A549 (cell line): ENCODE measurements at regions not wholly inside any gene's neighbourhood (a gene's known extent, or its start where the extent isn't known, plus 50 kb on each side); places are given as distances from the start of the nearest gene placed in this dataset.

Source experiments
- ATAC-seq, 2 experiments: fragments of 200-7000 bp in 1 of 2; fragments of >200 bp in 1 of 2; cut with Nextera tagmentation in 1 of 2; cut with Tn5 transposase in 1 of 2; 3 replicates each; pipeline versions ENCODE4 v1.8.0 to v1.9.1; 2018 to 2020; ENCODE audit warnings: mild to moderate bottlenecking in 1 of 2, moderate library complexity in 1 of 2
- CTCF ChIA-PET: fragments of 300-600 bp; sonication (Branson Sonifier 250); formaldehyde crosslinking; extraction: SDS; loops from one replicate; lab custom pipeline; 2021; ENCODE audit warnings: antibody characterized with exemption, inconsistent platforms; lab: Yijun Ruan, JAX
- POLR2A ChIA-PET: fragments of 350-600 bp; formaldehyde crosslinking; extraction: SDS; loops from one replicate; lab custom pipeline; 2021; ENCODE audit warnings: antibody characterized with exemption, inconsistent platforms; lab: Yijun Ruan, JAX
- DNase-seq, 2 experiments: peaks; one replicate each; pipeline versions ENCODE4 v3.0.0 to v3.0.0-alpha.2; 2011 to 2016; ENCODE audit warnings: low read depth in 1 of 2, low spot score in 1 of 2
- FAIRE-seq: peaks from 2 replicates; lab custom pipeline; 2011; peaks lifted over from hg19 to GRCh38; lab: Jason Lieb, UNC
- H3K27ac ChIP-seq, 2 experiments: fragments of >200 bp; sonication (Bioruptor Twin); formaldehyde crosslinking; 3 replicates each; pipeline ENCODE4 v1.5.1; 2016 to 2017
- H3K4me1 ChIP-seq: fragments of >200 bp; sonication (Bioruptor Twin); formaldehyde crosslinking; 3 replicates; pipeline ENCODE4 v1.6.1; 2016
- H3K4me2 ChIP-seq: fragments of >200 bp; sonication (Bioruptor Twin); formaldehyde crosslinking; 3 replicates; pipeline ENCODE4 v1.6.1; 2016
- H3K4me3 ChIP-seq: fragments of >200 bp; sonication (Bioruptor Twin); formaldehyde crosslinking; 3 replicates; pipeline ENCODE4 v1.5.1; 2016
- H3K9me3 ChIP-seq: fragments of >200 bp; sonication (Bioruptor Twin); formaldehyde crosslinking; 3 replicates; pipeline ENCODE4 v1.6.1; 2016
- CBX2 ChIP-seq: fragments of 200-600 bp; sonication (generic); IDR thresholded peaks from 2 replicates; pipeline ENCODE4 v1.6.1; 2016; ENCODE audit warnings: low read depth, mild to moderate bottlenecking, borderline replicate concordance
- CBX8 ChIP-seq: fragments of 200-600 bp; sonication (generic); IDR thresholded peaks from 2 replicates; pipeline ENCODE4 v1.6.1; 2016
- GATA3 ChIP-seq: IDR thresholded peaks from 2 replicates; pipeline ENCODE4 v1.6.1; 2012; ENCODE audit warnings: borderline replicate concordance
- HOXB5 ChIP-seq: fragments of 250-450 bp; sonication (Bioruptor Pico); IDR thresholded peaks from 2 replicates; pipeline ENCODE4 v1.5.0; 2020; ENCODE audit warnings: mild to moderate bottlenecking, moderate library complexity
- JUN ChIP-seq, 2 experiments: fragments of >200 bp; sonication (Bioruptor Twin); formaldehyde crosslinking; IDR thresholded peaks; 2 replicates in 1 of 2; 3 replicates in 1 of 2; pipeline ENCODE4 v1.6.1; 2016 to 2017
- KDM1A ChIP-seq: fragments of 200-600 bp; sonication (generic); IDR thresholded peaks from 2 replicates; pipeline ENCODE4 v1.6.1; 2016; ENCODE audit warnings: low read depth, mild to moderate bottlenecking
- MAZ ChIP-seq: fragments of 150-350 bp; IDR thresholded peaks from 2 replicates; pipeline ENCODE4 v1.6.1; 2014; ENCODE audit warnings: antibody characterized with exemption, low read depth, low read length, borderline replicate concordance
- NFE2L2 ChIP-seq: fragments of 150-350 bp; conservative IDR thresholded peaks from 2 replicates; pipeline ENCODE4 v1.6.1; 2014; ENCODE audit warnings: low read length
- NPAS2 ChIP-seq: fragments of 250-450 bp; sonication (Bioruptor Pico); IDR thresholded peaks from 2 replicates; pipeline ENCODE4 v1.8.0; 2022; ENCODE audit warnings: mild to moderate bottlenecking, moderate library complexity, borderline replicate concordance
- PHF8 ChIP-seq: fragments of 200-600 bp; sonication (generic); IDR thresholded peaks from 2 replicates; pipeline ENCODE4 v1.6.1; 2016; ENCODE audit warnings: low read depth, mild to moderate bottlenecking, antibody characterized with exemption, moderate library complexity, borderline replicate concordance
- RCOR1 ChIP-seq: fragments of 150-350 bp; IDR thresholded peaks from 2 replicates; pipeline ENCODE4 v1.6.1; 2014; ENCODE audit warnings: antibody characterized with exemption, low read length, low read depth
- SREBF2 ChIP-seq: fragments of 450-650 bp; IDR thresholded peaks from 2 replicates; pipeline ENCODE4 v1.6.1; 2014; ENCODE audit warnings: mild to moderate bottlenecking, moderate library complexity
- ZC3H11A ChIP-seq: fragments of 450-650 bp; IDR thresholded peaks from 2 replicates; pipeline ENCODE4 v1.6.1; 2014; ENCODE audit warnings: antibody characterized with exemption, mild to moderate bottlenecking
- ZFP36 ChIP-seq: fragments of 450-650 bp; IDR thresholded peaks from 2 replicates; pipeline ENCODE4 v1.6.1; 2014; ENCODE audit warnings: borderline replicate concordance; ENCODE audit not compliant: partially characterized antibody
- ZNF302 ChIP-seq: fragments of 250-450 bp; sonication (Bioruptor Pico); IDR thresholded peaks from 2 replicates; pipeline ENCODE4 v1.9.0; 2021; ENCODE audit warnings: inconsistent platforms, mild to moderate bottlenecking, moderate library complexity
- ZSCAN20 ChIP-seq: fragments of 250-450 bp; sonication (Bioruptor Pico); IDR thresholded peaks from 2 replicates; pipeline ENCODE4 v1.8.0; 2022; ENCODE audit warnings: mild to moderate bottlenecking, moderate library complexity
- WGBS: methylation state at CpG from one replicate; pipeline ENCODE4 v1.1.6; 2017; ENCODE audit errors: missing lambda C conversion rate; 5-methylcytosine and 5-hydroxymethylcytosine counted together
- small RNA-seq, 6 experiments: library from RNA; depleted of rRNA; stranded (forward); fragments of <200 nt; gene quantifications; one replicate each; pipeline ENCODE3, GENCODE V24; 2012
- TF ChIP-seq, protein P1 (sequence below): fragments of 250-450 bp; sonication (Bioruptor Pico); IDR thresholded peaks from 2 replicates; pipeline ENCODE4 v1.5.0; 2020; ENCODE audit warnings: low read depth, mild to moderate bottlenecking, moderate library complexity
- TF ChIP-seq, protein P2 (sequence below): fragments of 200-600 bp; sonication (generic); IDR thresholded peaks from 2 replicates; pipeline ENCODE4 v1.6.1; 2016; ENCODE audit warnings: antibody characterized with exemption, mild to moderate bottlenecking, moderate library complexity
- TF ChIP-seq, protein P3 (sequence below): fragments of 250-450 bp; sonication (Bioruptor Pico); IDR thresholded peaks from 2 replicates; pipeline ENCODE4 v1.5.0; 2021; ENCODE audit warnings: mild to moderate bottlenecking, moderate library complexity, borderline replicate concordance
- TF ChIP-seq, protein P4 (sequence below): IDR thresholded peaks from 2 replicates; pipeline ENCODE4 v1.6.1; 2012

DNA sequence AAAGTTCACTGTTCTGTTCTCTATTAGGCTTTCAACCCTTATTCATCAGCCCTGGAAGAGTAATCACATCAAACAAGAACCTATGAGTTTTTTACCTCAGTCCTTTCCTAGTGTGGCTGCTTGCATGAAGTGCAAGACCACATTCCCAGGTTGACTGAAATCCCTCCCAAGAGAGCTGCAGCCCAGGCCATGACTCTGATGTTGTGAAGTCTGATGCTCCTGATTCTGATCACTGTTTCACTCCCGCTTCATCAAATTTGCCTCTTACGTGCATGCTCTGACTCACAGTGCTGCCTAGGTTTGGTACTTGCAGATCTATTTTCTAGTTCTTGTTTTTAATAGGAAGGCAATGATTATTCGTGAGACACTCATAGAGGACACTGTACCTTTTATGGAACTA, 58.2 kb upstream of the DSEL start:
- no peak overlapping the region for H3K27ac ChIP-seq
- H3K9me3 ChIP-seq: no peaks in the 10 kb centered on the region
- H3K4me3 ChIP-seq: no peak overlapping the region
- ChIA-PET POLR2A (no interaction called here), CTCF (no interaction called here)
- TF ChIP-seq SREBF2: no peak
- TF ChIP-seq ZSCAN20 (CRISPR knock-in tag): no peak
- TF ChIP-seq NPAS2: no peak
- TF ChIP-seq, protein P1, sequence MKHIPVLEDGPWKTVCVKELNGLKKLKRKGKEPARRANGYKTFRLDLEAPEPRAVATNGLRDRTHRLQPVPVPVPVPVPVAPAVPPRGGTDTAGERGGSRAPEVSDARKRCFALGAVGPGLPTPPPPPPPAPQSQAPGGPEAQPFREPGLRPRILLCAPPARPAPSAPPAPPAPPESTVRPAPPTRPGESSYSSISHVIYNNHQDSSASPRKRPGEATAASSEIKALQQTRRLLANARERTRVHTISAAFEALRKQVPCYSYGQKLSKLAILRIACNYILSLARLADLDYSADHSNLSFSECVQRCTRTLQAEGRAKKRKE (CRISPR knock-in tag): no peak
- TF ChIP-seq PHF8: no peak
- TF ChIP-seq CBX8: no peak
- TF ChIP-seq, protein P2, sequence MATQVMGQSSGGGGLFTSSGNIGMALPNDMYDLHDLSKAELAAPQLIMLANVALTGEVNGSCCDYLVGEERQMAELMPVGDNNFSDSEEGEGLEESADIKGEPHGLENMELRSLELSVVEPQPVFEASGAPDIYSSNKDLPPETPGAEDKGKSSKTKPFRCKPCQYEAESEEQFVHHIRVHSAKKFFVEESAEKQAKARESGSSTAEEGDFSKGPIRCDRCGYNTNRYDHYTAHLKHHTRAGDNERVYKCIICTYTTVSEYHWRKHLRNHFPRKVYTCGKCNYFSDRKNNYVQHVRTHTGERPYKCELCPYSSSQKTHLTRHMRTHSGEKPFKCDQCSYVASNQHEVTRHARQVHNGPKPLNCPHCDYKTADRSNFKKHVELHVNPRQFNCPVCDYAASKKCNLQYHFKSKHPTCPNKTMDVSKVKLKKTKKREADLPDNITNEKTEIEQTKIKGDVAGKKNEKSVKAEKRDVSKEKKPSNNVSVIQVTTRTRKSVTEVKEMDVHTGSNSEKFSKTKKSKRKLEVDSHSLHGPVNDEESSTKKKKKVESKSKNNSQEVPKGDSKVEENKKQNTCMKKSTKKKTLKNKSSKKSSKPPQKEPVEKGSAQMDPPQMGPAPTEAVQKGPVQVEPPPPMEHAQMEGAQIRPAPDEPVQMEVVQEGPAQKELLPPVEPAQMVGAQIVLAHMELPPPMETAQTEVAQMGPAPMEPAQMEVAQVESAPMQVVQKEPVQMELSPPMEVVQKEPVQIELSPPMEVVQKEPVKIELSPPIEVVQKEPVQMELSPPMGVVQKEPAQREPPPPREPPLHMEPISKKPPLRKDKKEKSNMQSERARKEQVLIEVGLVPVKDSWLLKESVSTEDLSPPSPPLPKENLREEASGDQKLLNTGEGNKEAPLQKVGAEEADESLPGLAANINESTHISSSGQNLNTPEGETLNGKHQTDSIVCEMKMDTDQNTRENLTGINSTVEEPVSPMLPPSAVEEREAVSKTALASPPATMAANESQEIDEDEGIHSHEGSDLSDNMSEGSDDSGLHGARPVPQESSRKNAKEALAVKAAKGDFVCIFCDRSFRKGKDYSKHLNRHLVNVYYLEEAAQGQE: no peak
- no peak for TF ChIP-seq CBX2
- TF ChIP-seq NFE2L2: no peak
- TF ChIP-seq, protein P3, sequence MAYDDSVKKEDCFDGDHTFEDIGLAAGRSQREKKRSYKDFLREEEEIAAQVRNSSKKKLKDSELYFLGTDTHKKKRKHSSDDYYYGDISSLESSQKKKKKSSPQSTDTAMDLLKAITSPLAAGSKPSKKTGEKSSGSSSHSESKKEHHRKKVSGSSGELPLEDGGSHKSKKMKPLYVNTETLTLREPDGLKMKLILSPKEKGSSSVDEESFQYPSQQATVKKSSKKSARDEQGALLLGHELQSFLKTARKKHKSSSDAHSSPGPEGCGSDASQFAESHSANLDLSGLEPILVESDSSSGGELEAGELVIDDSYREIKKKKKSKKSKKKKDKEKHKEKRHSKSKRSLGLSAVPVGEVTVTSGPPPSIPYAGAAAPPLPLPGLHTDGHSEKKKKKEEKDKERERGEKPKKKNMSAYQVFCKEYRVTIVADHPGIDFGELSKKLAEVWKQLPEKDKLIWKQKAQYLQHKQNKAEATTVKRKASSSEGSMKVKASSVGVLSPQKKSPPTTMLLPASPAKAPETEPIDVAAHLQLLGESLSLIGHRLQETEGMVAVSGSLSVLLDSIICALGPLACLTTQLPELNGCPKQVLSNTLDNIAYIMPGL (CRISPR knock-in tag): no peak
- TF ChIP-seq MAZ: no peak
- no peak for TF ChIP-seq HOXB5 (CRISPR knock-in tag)
- no peak for TF ChIP-seq ZNF302 (CRISPR knock-in tag)
- no peak for TF ChIP-seq JUN (IDR thresholded peaks at IDR 0.05)
- no peak for TF ChIP-seq KDM1A
- TF ChIP-seq ZFP36: no peak
- no peak for TF ChIP-seq GATA3
- TF ChIP-seq ZC3H11A: no peak
- WGBS: 49% methylated on average over 3 of the region's 3 CpGs
- ATAC-seq: no peak
- H3K4me1 ChIP-seq: no peaks in the 10 kb centered on the region
- FAIRE-seq: no peak
- no peak overlapping the region for H3K4me2 ChIP-seq
- no peak for DNase-seq

DNA sequence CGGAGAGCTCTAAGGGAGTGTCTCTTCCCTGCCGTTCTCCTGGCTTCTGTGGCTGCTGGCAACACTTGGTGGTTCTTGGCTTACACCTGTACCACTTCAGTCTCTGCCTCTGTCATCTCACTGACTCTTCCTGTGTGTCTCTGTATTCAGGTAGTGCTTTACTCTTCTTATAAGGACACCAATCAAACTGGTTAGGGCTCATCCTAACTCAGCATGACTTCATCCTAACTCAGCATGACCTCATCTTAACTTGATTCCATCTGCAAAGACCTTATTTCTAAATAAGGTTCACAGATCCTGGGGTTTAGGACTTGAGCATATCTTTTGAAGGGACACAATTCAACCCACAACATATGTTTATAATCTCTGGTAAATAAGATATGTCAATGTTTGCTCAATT, 51.6 kb upstream of the DSEL start:
- WGBS: 14% methylated on average over 2 of the region's 2 CpGs
- ATAC-seq (no peak), DNase-seq (no peak), FAIRE-seq (no peak)
- no peak overlapping the region for H3K4me3 ChIP-seq
- no peak overlapping the region for H3K27ac ChIP-seq
- POLR2A ChIA-PET: no interaction called here
- no peak overlapping the region for H3K4me2 ChIP-seq
- TF ChIP-seq RCOR1 (no peak), ZFP36 (no peak)
- TF ChIP-seq, protein P4, sequence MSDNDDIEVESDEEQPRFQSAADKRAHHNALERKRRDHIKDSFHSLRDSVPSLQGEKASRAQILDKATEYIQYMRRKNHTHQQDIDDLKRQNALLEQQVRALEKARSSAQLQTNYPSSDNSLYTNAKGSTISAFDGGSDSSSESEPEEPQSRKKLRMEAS: no peak
- TF ChIP-seq, all 56 proteins: peak for 0
- Histone ChIP-seq H3K4me1 (no peaks in the 10 kb centered on the region), H3K9me3 (no peaks in the 10 kb centered on the region)
- CTCF ChIA-PET: no interaction called here

Small RNA genes in the stretch of these regions (small RNA-seq; reads per million reads assigned to genes)
- gene AC067819.1: 0 reads per million in 6 experiments
